ENCODE measurements at regions not wholly inside any gene's neighbourhood (a gene's known extent, or its start where the extent isn't known, plus 50 kb on each side); places are given as distances from the start of the nearest gene placed in this dataset.

DNA sequence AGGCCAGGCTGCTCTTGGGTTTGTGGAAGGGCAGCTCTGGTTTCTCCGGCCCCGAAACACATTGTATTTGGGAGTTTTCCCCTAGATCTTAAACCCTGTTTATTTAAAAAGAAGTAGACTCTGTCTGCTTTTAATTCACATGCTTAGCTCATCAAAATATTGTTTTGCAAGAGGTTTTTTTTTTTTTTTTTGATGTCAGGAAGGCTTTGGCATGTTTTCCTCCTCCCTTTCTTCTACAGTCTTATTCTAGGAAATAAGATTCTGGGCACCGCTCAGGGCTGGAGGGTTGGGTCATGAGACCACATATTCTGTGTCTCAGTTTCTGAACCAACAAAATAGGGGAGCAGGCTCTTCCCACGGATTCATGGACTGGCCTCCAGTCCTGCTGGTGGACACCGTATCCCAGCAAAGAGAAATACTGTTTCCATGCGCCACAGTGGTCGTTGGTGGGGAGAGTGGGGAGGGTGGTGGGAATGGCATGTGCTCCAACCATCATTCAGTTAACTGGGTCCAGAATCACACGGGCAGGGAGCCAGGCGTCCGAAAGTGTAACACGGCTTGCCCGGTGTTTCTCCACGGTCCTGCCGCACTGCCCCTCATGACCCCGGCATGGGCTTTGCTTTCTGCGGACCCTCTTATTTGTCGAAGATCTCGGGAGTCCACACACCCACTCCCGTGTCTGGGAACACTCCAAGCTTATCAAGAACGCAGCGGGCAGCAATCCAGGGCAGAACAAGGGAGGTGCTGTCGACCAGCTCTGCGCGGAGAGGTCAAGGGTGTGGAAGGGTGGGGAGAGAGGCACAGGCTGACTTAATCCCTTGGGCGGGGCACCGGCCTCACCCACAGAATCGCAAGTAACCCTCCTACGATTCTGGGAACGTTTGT, 176.7 kb downstream of the GLI2 start:
- POLR2A ChIA-PET, result interaction anchor here (0.7 kb wide), 1 partner anchor 1188 kb away, joined by 10 read pairs; no protein-coding TSS in a partner anchor

DNA sequence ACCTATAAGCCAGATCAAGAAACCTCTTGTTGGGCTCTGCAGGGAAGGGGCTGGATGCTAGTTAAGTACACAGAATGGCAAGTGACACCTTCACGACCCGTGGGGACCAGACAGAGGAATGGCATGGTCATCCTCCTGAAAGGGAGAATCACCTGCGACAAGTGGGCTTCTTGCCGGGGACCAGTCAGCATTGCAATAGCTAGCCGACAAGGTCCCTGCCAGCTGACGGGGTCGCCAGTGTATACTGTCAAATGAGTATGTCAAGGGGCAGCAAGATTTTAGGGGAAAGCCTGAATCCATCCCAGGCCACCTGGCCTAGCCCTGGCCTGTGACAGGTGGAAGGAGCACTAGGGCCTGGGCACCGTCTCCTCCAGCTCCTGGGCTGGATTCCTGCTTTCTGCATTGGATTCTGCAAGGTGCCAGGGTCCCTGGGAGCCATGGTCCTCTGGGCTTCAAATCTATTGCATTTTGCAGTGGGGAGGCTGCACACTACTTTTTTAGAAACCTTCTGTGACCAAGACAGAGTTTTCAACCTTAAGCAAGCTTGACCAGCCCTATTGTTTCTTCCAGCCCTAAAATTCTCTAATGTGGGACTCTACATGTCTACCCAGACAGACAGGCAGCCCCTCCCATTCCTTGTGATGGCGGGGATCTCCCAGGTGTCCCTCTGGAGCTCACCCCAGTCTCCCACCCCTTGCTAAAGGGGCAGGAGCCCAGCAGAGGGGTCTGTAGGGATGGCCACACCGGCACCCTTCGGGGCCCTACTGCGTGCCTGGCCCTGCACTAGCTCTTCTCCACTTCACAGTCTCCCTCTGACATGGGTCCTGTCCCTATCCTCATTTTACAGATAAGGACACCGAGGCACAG, 178.5 kb downstream of the GLI2 start:
- TF ChIP-seq CTCF (IDR thresholded peaks at IDR 0.05; ENCODE audit: insufficient read depth, low read depth, low read length), result no peak
- POLR2A ChIA-PET, result no interaction called here
- no peaks in the 10 kb centered on the region for H3K36me3 ChIP-seq (ENCODE audit: control insufficient read depth, insufficient read depth, low read length)
- no peaks in the 10 kb centered on the region for H3K27me3 ChIP-seq (ENCODE audit: control insufficient read depth, insufficient read depth, low read length)
- CTCF ChIA-PET, result interaction anchor here (1.3 to 1.6 kb wide), 3 partner anchors 45 to 215 kb away, joined by 3 read pairs; no protein-coding TSS in a partner anchor
- no peak for DNase-seq (ENCODE audit: low read depth)
- H3K4me3 ChIP-seq (ENCODE audit: low read depth, low read length), result no peak overlapping the region

More for the DNA sequence above, 176.7 kb downstream of the GLI2 start:
- H3K27me3 ChIP-seq (ENCODE audit: control insufficient read depth, insufficient read depth, low read length), result no peaks in the 10 kb centered on the region
- CTCF ChIA-PET, result interaction anchor here (0.6 to 1.2 kb wide), 5 partner anchors 42 to 211 kb away, joined by 3 to 4 read pairs (median 3); no protein-coding TSS in a partner anchor
- peak; percentile 49 for DNase-seq (ENCODE audit: low read depth)
- no peak for TF ChIP-seq CTCF (IDR thresholded peaks at IDR 0.05; ENCODE audit: insufficient read depth, low read depth, low read length)
- H3K4me3 ChIP-seq (ENCODE audit: low read depth, low read length), result no peak overlapping the region
- peaks cover 2% of the 10 kb centered on the region; the same call in 1 of the 2 replicates for H3K36me3 ChIP-seq (ENCODE audit: control insufficient read depth, insufficient read depth, low read length)

DNA sequence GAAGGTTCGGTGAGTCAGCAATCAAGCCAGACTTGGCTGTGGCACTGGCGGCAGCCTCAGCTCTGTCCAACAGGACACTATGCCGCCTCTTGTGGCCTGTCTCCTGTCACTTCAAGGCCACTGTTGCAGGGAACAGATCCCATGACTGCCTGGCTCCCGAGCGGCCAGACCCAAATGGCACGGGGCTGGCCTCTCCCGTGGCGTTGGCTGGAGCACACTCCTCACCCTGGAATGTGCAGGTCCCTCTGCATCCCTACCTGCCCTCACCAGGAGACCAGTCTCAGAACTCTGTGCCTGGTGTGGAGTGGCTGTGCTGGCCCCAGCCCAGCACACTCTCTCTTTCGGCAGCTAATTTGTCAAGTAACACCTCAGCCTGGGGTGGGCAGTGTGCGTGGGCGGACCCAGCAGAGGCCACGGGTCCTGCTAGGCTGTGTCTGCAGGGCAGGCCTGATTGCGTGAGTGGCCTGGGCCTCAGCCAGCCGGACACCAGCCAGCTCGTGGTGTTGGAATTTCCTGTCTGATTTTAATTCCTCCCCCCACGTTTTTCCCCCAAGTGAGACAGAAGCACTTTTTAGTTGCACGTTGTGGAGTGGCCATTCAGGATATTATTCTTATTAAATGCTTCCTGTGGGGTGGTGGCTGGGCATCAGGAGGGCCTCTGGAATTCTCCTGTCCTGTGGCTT, 179.3 kb downstream of the GLI2 start:
- H3K27me3 ChIP-seq (ENCODE audit: control insufficient read depth, insufficient read depth, low read length), result no peaks in the 10 kb centered on the region
- CTCF ChIA-PET, result interaction anchor here (1.3 to 1.6 kb wide), 3 partner anchors 46 to 216 kb away, joined by 3 read pairs; no protein-coding TSS in a partner anchor
- no peaks in the 10 kb centered on the region for H3K36me3 ChIP-seq (ENCODE audit: control insufficient read depth, insufficient read depth, low read length)
- H3K4me3 ChIP-seq (ENCODE audit: low read depth, low read length), result no peak overlapping the region
- POLR2A ChIA-PET, result no interaction called here
- DNase-seq (ENCODE audit: low read depth), result peak; percentile 82
- TF ChIP-seq CTCF (IDR thresholded peaks at IDR 0.05; ENCODE audit: insufficient read depth, low read depth, low read length), result no peak

DNA sequence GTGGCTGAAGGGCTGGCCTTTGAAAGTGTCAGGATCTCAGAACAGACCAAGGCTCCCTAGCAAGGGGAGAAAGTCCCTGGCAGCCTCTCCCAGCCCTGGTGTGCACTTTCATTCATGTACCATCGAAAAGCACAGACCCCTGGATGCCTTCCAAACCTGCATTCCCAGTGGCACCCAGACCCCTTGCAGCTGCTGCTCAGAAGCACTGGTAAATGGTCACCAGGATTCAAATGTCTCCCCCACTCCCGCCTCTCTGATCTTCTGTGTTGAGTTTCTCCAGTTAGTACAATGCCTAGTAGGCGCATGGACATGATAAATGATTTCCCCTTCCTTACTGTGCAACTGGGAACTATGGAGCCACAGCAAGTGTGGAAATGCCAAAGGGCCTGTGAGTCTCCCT, 180.0 kb downstream of the GLI2 start:
- no peak for TF ChIP-seq CTCF (IDR thresholded peaks at IDR 0.05; ENCODE audit: insufficient read depth, low read depth, low read length)
- ChIA-PET POLR2A (no interaction called here), CTCF (interaction anchor here (1.3 to 1.6 kb wide), 3 partner anchors 47 to 217 kb away, joined by 3 read pairs; no protein-coding TSS in a partner anchor)
- Histone ChIP-seq H3K27me3 (ENCODE audit: control insufficient read depth, insufficient read depth, low read length) (no peaks in the 10 kb centered on the region), H3K4me3 (ENCODE audit: low read depth, low read length) (no peak overlapping the region), H3K36me3 (ENCODE audit: control insufficient read depth, insufficient read depth, low read length) (no peaks in the 10 kb centered on the region)
- no peak for DNase-seq (ENCODE audit: low read depth)

All from BJ (cell line).